ENCODE measurements at regions not wholly inside any gene's neighbourhood (a gene's known extent, or its start where the extent isn't known, plus 50 kb on each side); places are given as distances from the start of the nearest gene placed in this dataset.

DNA sequence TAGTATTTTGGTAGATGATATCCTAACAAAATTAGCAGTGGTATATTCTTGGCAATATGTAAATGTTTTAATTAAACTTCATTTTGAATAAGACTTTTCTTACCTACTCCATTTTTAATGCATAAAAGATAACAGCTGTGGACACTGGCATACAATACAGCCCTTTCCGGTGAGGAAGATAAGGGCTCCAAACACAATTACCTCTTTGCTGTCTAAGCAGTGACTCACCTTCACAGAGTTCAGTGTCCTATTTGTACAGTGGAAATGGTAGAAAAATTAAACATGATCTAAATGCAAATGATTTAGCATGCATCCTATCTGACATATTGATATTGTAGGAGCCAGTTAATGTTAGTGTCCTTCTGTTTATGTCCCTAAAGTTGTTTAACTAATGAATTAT lies 969.4 kb downstream of the PLOD2 start:
- TF ChIP-seq, protein P1, sequence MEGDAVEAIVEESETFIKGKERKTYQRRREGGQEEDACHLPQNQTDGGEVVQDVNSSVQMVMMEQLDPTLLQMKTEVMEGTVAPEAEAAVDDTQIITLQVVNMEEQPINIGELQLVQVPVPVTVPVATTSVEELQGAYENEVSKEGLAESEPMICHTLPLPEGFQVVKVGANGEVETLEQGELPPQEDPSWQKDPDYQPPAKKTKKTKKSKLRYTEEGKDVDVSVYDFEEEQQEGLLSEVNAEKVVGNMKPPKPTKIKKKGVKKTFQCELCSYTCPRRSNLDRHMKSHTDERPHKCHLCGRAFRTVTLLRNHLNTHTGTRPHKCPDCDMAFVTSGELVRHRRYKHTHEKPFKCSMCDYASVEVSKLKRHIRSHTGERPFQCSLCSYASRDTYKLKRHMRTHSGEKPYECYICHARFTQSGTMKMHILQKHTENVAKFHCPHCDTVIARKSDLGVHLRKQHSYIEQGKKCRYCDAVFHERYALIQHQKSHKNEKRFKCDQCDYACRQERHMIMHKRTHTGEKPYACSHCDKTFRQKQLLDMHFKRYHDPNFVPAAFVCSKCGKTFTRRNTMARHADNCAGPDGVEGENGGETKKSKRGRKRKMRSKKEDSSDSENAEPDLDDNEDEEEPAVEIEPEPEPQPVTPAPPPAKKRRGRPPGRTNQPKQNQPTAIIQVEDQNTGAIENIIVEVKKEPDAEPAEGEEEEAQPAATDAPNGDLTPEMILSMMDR (conservative IDR thresholded peaks at IDR 0.05; ENCODE audit: low read depth, low read length), result no peak
- TF ChIP-seq EZH2 (IDR thresholded peaks at IDR 0.05; ENCODE audit: borderline replicate concordance, low read depth, low read length, poor library complexity, severe bottlenecking), result no peak
- H3K4me1 ChIP-seq (ENCODE audit: insufficient read depth, low read length, poor library complexity, severe bottlenecking), result peaks cover 18% of the 10 kb centered on the region
- CTCF ChIA-PET, result no interaction called here

DNA sequence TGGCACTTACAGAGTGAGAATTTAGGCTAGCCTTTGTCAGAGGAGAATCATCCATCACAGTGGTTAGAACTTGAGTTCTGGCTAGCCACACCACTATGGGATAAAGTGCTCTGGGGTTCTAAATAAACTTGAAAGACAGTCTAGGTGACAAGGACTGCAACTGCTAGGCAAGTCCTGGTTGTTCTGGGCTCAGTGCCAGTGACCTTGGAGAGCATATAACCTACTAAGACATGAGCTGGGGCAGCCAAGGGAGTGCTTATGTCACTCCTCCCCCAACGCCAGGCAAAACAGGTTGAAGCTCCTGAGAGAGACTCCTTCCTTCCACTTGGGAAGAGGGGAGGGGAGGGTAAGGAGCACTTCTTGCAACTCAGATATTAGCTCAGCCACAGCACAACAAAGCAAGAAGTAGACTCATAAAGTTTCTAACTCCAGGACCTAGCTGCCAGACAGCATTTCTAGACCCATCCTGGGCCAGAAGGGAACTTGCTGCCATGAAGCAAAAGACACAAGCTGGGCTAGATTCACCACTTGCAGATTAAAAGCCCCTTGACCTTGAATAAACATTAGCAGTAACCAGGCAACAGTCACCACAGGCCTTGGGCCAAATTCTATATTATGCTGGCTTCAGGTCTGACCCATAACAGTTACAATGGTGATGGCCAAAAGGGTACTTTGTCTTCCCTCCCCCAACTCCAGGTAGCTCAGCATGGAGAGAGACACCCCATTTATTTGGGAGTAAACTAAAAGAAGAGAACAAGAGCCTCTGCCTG lies 963.7 kb downstream of the PLOD2 start:
- ChIA-PET CTCF (no interaction called here), POLR2A (ENCODE audit: low non-redundant PET) (no interaction called here)
- Histone ChIP-seq H3K27ac (ENCODE audit: low read depth, low read length, poor library complexity, severe bottlenecking) (no peak overlapping the region), H3K4me3 (ENCODE audit: low read depth, low read length, poor library complexity, severe bottlenecking) (no peak overlapping the region), H3K4me1 (ENCODE audit: insufficient read depth, low read length, poor library complexity, severe bottlenecking) (no peaks in the 10 kb centered on the region), H3K36me3 (ENCODE audit: insufficient read depth, low read length, poor library complexity, severe bottlenecking) (no peaks in the 10 kb centered on the region), H3K27me3 (replicated peaks; ENCODE audit: insufficient read depth, low read depth, low read length, poor library complexity) (no peaks in the 10 kb centered on the region), H3K9me3 (ENCODE audit: low read depth, low read length, poor library complexity, severe bottlenecking) (no peaks in the 10 kb centered on the region)
- no TSS peak for BruUV-seq (replicated peaks)
- intact Hi-C loops (cut with micrococcal nuclease; ENCODE audit: unreplicated experiment), result no loop called here
- no peak for TF ChIP-seq EZH2 (IDR thresholded peaks at IDR 0.05; ENCODE audit: borderline replicate concordance, low read depth, low read length, poor library complexity, severe bottlenecking)
- TF ChIP-seq, protein P1 (conservative IDR thresholded peaks at IDR 0.05; ENCODE audit: low read depth, low read length), result no peak
- DNase-seq (ENCODE audit: low spot score), result no peak

More for the DNA sequence above, 969.4 kb downstream of the PLOD2 start:
- intact Hi-C loops (cut with micrococcal nuclease; ENCODE audit: unreplicated experiment), result no loop called here
- Histone ChIP-seq H3K9me3 (ENCODE audit: low read depth, low read length, poor library complexity, severe bottlenecking) (no peaks in the 10 kb centered on the region), H3K4me3 (ENCODE audit: low read depth, low read length, poor library complexity, severe bottlenecking) (no peak overlapping the region), H3K27me3 (replicated peaks; ENCODE audit: insufficient read depth, low read depth, low read length, poor library complexity) (no peaks in the 10 kb centered on the region), H3K27ac (ENCODE audit: low read depth, low read length, poor library complexity, severe bottlenecking) (no peak overlapping the region), H3K36me3 (ENCODE audit: insufficient read depth, low read length, poor library complexity, severe bottlenecking) (no peaks in the 10 kb centered on the region)
- DNase-seq (ENCODE audit: low spot score), result no peak
- BruUV-seq (replicated peaks), result no TSS peak
- POLR2A ChIA-PET (ENCODE audit: low non-redundant PET), result no interaction called here

DNA sequence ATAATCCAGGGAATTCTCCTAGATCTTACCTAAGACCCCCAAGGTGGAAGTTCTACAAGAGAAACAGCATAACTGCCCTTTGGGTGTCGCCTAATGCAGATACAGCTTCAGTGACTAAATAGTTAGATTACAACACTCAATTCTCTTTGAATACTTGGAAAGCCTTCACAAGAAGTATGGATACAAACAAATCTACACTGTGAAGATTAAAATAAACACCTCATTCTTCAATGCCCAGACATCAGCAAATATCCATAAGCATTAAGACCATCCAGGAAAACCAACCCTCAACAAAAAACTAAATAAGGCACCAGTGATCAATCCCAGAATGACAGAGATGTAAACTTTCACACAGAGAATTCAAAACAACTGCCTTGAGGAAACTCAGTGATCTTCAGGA lies 963.2 kb downstream of the PLOD2 start:
- Histone ChIP-seq H3K4me1 (ENCODE audit: insufficient read depth, low read length, poor library complexity, severe bottlenecking) (no peaks in the 10 kb centered on the region), H3K27ac (ENCODE audit: low read depth, low read length, poor library complexity, severe bottlenecking) (no peak overlapping the region), H3K36me3 (ENCODE audit: insufficient read depth, low read length, poor library complexity, severe bottlenecking) (no peaks in the 10 kb centered on the region), H3K4me3 (ENCODE audit: low read depth, low read length, poor library complexity, severe bottlenecking) (no peak overlapping the region), H3K9me3 (ENCODE audit: low read depth, low read length, poor library complexity, severe bottlenecking) (no peaks in the 10 kb centered on the region), H3K27me3 (replicated peaks; ENCODE audit: insufficient read depth, low read depth, low read length, poor library complexity) (no peaks in the 10 kb centered on the region)
- no TSS peak for BruUV-seq (replicated peaks)
- CTCF ChIA-PET, result no interaction called here
- DNase-seq (ENCODE audit: low spot score), result no peak
- TF ChIP-seq, protein P1 (conservative IDR thresholded peaks at IDR 0.05; ENCODE audit: low read depth, low read length), result no peak
- no peak for TF ChIP-seq EZH2 (IDR thresholded peaks at IDR 0.05; ENCODE audit: borderline replicate concordance, low read depth, low read length, poor library complexity, severe bottlenecking)
- POLR2A ChIA-PET (ENCODE audit: low non-redundant PET), result no interaction called here
- intact Hi-C loops (cut with micrococcal nuclease; ENCODE audit: unreplicated experiment), result no loop called here

Measured in A673 (cell line).